HK-2 (cell line): ENCODE measurements at regions not wholly inside any gene's neighbourhood (a gene's known extent, or its start where the extent isn't known, plus 50 kb on each side); places are given as distances from the start of the nearest gene placed in this dataset.

Experiments
- DNase-seq: peaks from one replicate; pipeline ENCODE4 v3.0.0-alpha.2; 2018; ENCODE audit not compliant: unreplicated experiment

GRCh38 chr2:217656316-217656715, 346.5 kb downstream of the TNS1 start:
- DNase-seq = no peak

GRCh38 chr2:217655651-217656050, 347.1 kb downstream of the TNS1 start:
- no peak for DNase-seq

GRCh38 chr2:217654168-217654567, 348.6 kb downstream of the TNS1 start:
- no peak for DNase-seq

- peak; percentile 70 for DNase-seq
These were observed 349.8 kb downstream of the TNS1 start for GRCh38 chr2:217652761-217653639.

GRCh38 chr2:217650716-217651360, 352.0 kb downstream of the TNS1 start:
- DNase-seq = peak; percentile 61

GRCh38 chr2:217650229-217650628, 352.6 kb downstream of the TNS1 start:
- peak; percentile 19 for DNase-seq

- DNase-seq = no peak
These were observed 354.9 kb downstream of the TNS1 start for GRCh38 chr2:217647925-217648324.

- no peak for DNase-seq
These were observed 355.6 kb downstream of the TNS1 start for GRCh38 chr2:217647226-217647625.

GRCh38 chr2:217645896-217646295, 356.9 kb downstream of the TNS1 start:
- no peak for DNase-seq

GRCh38 chr2:217643789-217644301, 358.9 kb downstream of the TNS1 start:
- DNase-seq = no peak

- no peak for DNase-seq
These were observed 359.9 kb downstream of the TNS1 start for GRCh38 chr2:217642944-217643343.

- no peak for DNase-seq
These were observed 360.8 kb downstream of the TNS1 start for GRCh38 chr2:217641960-217642359.

- DNase-seq = no peak
These were observed 363.3 kb downstream of the TNS1 start for GRCh38 chr2:217639481-217639880.

- no peak for DNase-seq
These were observed 364.3 kb downstream of the TNS1 start for GRCh38 chr2:217638533-217638932.

GRCh38 chr2:217638031-217638430, 364.8 kb downstream of the TNS1 start:
- DNase-seq = no peak

GRCh38 chr2:217636991-217637561, 365.7 kb downstream of the TNS1 start:
- no peak for DNase-seq

- no peak for DNase-seq
These were observed 366.2 kb downstream of the TNS1 start for GRCh38 chr2:217636578-217636977.

GRCh38 chr2:217634871-217635270, 367.9 kb downstream of the TNS1 start:
- no peak for DNase-seq

GRCh38 chr2:217632043-217632442, 370.8 kb downstream of the TNS1 start:
- no peak for DNase-seq

GRCh38 chr2:217631115-217631514, 371.7 kb downstream of the TNS1 start:
- no peak for DNase-seq

- no peak for DNase-seq
These were observed 373.4 kb downstream of the TNS1 start for GRCh38 chr2:217629347-217629746.

GRCh38 chr2:217628061-217628460, 374.7 kb downstream of the TNS1 start:
- DNase-seq = no peak

- no peak for DNase-seq
These were observed 375.9 kb downstream of the TNS1 start for GRCh38 chr2:217626926-217627325.
